HEK293 (cell line): ENCODE measurements at regions not wholly inside any gene's neighbourhood (a gene's known extent, or its start where the extent isn't known, plus 50 kb on each side); places are given as distances from the start of the nearest gene placed in this dataset.

Experiments used
- ZNF274 ChIP-seq, 2 experiments: fragments of 200-500 bp in 1 of 2; fragments of 450-650 bp in 1 of 2; sonication (Bioruptor generic) in 1 of 2; formaldehyde crosslinking in 1 of 2; IDR thresholded peaks; 2 replicates each; pipeline versions ENCODE4 v1.5.1 to v1.6.1; 2014 to 2016; ENCODE audit warnings: borderline replicate concordance in 1 of 2, inconsistent platforms in 1 of 2, low read length in 1 of 2, missing biosample characterization in 1 of 2, missing genetic modification characterization in 1 of 2
- TF ChIP-seq, protein P1 (sequence below): fragments of 450-650 bp; formaldehyde crosslinking; IDR thresholded peaks from 2 replicates; pipeline ENCODE4 v1.5.1; 2016; ENCODE audit warnings: missing biosample characterization, missing genetic modification characterization

DNA sequence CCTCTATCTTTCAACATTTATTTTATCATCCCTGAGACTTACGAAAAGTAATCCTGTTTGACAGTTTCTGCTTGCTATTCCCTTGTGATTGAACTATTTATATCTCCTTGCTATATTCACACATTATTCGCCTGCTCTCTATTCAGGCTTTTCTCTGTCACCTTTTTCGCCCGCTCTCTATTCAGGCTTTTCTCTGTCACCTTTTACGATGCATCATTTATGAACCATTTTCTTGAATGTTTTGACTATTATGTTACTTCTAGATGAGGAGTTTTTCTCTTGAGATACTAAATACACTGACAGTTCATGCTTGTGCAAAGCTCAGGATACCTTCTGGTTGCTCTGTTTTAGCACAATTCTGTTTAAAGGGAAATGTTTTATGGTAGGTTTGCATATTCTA, 143.3 kb upstream of the VSTM2A start:
- TF ChIP-seq, protein P1, sequence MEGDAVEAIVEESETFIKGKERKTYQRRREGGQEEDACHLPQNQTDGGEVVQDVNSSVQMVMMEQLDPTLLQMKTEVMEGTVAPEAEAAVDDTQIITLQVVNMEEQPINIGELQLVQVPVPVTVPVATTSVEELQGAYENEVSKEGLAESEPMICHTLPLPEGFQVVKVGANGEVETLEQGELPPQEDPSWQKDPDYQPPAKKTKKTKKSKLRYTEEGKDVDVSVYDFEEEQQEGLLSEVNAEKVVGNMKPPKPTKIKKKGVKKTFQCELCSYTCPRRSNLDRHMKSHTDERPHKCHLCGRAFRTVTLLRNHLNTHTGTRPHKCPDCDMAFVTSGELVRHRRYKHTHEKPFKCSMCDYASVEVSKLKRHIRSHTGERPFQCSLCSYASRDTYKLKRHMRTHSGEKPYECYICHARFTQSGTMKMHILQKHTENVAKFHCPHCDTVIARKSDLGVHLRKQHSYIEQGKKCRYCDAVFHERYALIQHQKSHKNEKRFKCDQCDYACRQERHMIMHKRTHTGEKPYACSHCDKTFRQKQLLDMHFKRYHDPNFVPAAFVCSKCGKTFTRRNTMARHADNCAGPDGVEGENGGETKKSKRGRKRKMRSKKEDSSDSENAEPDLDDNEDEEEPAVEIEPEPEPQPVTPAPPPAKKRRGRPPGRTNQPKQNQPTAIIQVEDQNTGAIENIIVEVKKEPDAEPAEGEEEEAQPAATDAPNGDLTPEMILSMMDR (tag by site-specific recombination), result no peak
- TF ChIP-seq ZNF274 (IDR thresholded peaks at IDR 0.05; ENCODE audit: low read length), result no peak
- no peak for TF ChIP-seq ZNF274 (tag by site-specific recombination; IDR thresholded peaks at IDR 0.05; ENCODE audit: borderline replicate concordance)
